Hepatocyte (in vitro differentiated cells): ENCODE measurements at regions not wholly inside any gene's neighbourhood (a gene's known extent, or its start where the extent isn't known, plus 50 kb on each side); places are given as distances from the start of the nearest gene placed in this dataset.

Experiments
- CTCF ChIP-seq: fragments of 200-600 bp; sonication (generic); IDR thresholded peaks from 2 replicates; pipeline ENCODE4 v1.5.1; 2016; ENCODE audit warnings: antibody characterized with exemption, mild to moderate bottlenecking; ENCODE audit not compliant: poor library complexity
- EZH2 ChIP-seq: fragments of 200-600 bp; sonication (generic); IDR thresholded peaks from 2 replicates; pipeline ENCODE4 v1.6.1; 2016; ENCODE audit warnings: antibody characterized with exemption, mild to moderate bottlenecking, borderline replicate concordance

GRCh38 chr10:28798964-28799363, 121.6 kb downstream of the BAMBI start:
- TF ChIP-seq CTCF (no peak), EZH2 (no peak)
